NCI-H82 (cell line): ENCODE measurements at regions not wholly inside any gene's neighbourhood (a gene's known extent, or its start where the extent isn't known, plus 50 kb on each side); places are given as distances from the start of the nearest gene placed in this dataset.
"Not testable (repeated sequence)": the region's sequence is repeated elsewhere in the genome, so short reads cannot be mapped to it uniquely, and the experiment has no call there.

Source experiments
- DNase-seq: peaks from one replicate; lab custom pipeline; 2025; lab: John Stamatoyannopoulos, UW

GRCh38 chr3:30299674-30300385 lies 306.6 kb upstream of the TGFBR2 start:
- DNase-seq = no peak

DNA sequence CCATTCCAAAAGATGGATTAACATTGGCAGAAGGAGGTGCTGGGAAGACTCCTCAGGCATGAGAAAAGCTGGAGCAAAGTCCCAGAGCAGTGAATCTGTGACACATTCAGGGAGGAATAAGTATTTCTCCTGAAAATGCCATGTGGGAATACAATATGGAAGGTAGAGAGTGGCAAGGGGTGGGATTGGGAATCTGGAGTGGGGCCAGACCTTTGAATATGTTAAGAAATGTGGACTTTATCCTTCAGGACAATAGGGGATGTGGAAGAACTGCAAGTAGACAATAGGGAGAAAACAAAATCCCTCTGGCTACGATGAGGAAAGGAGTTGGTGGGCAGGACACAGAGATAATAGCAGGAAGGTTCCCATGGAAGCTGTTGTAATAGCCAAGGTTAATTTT lies 305.6 kb upstream of the TGFBR2 start:
- DNase-seq = no peak

DNA sequence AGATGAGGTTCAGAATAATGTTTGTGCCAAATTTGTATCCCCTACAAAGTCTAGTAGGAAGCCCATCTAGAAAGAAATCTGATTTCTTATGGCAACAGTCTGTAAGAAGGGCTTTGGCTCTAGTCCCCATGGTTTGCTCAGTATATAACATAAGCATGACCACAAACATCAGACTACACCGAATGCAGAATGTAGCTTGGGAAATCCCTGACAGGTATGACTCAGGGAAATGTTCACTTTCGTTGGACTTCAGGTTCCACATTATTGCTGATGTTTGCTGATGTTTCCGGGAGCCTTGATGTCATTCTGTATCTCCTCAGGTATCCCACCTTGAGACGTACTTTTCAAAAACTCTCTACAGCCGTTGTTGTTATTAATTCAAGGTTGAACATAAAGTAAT lies 304.4 kb upstream of the TGFBR2 start:
- no peak for DNase-seq

- no peak for DNase-seq
Measured at GRCh38 chr3:30303770-30304169, 302.6 kb upstream of the TGFBR2 start.

DNA sequence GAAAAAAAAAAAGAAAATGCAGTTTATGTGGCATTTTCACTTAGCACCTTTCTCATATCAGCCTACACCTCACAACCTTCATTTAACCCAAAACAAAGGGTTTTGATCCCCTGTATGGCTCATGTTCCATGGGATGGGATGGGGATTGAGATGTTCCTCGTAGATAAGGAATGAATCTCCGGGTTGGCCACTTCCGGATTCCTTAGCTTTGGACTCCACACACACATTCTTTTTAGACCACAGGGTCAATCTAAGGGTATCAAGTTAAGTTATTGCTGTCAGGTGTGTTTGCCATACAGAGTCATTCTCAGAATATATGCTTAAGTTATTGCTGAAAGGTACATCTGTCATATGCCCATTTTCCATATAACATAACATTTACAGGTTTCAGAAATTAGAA lies 301.4 kb upstream of the TGFBR2 start:
- no peak for DNase-seq

GRCh38 chr3:30306896-30307295 lies 299.5 kb upstream of the TGFBR2 start:
- no peak for DNase-seq

DNA sequence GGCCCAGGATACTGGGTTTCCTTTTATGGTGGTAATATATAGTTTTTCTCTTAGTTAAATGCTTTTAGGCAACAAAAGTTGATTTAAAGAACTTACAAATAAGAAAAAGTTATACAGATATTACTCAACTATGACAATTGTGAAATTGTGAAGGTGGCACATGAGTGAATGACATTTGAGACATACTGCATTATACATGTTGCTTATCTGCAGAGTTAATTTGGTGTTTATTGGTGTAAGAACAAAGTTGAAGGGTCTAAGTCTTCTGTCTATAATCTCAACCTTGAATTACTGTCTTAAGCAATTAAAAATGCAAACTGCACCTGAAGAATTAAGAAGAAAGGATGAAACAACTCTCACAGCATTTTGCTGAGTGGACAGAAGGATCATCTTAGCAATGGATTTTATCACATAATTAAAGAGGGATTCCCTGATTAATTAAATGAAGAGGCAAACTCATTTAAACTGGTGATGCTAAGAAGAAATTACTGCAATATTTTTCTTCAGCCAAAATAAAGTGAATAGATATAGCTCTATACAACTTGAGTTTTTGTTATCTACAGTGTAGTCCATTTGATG lies 298.9 kb upstream of the TGFBR2 start:
- no peak for DNase-seq

DNA sequence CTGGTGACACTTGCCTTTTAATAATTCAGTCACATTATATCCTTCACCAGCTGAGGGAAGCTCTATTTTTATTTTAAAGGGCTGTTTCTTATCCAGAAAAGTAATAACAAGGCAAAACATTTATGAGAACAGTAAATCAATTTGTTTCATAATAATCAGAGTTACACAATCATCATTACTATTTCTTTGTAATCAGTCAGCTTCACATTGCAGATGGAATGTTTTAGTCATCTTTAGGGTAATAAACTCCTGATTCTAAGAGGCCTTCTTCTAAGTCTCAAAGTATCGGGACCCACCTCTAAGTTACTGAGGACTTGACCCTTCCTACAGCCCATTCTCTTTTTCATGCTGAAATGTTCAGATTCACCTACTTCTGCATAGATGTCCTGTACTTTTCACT lies 298.3 kb upstream of the TGFBR2 start:
- DNase-seq = no peak

- no peak for DNase-seq
Measured at GRCh38 chr3:30309961-30310954, 296.1 kb upstream of the TGFBR2 start.

DNA sequence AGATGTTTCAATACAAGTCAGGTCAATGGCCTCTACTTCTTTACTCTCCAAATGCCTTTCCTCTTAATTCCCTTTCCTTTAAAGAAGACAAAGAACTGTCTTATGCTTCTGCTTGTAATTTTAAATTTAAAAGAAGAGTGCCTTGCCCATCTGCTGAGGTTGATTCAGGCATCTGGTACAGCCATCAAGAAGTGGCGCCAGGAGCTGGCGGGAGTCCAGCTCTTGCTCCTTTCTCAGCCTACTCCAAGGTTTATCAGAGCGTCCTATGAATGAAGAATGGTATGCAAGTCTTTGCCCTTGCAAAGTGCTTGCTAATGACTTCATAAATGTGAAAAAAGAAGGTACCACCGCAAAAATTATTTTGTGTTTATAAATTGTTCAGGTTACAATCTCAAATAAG lies 294.6 kb upstream of the TGFBR2 start:
- DNase-seq = peak; percentile 54

DNA sequence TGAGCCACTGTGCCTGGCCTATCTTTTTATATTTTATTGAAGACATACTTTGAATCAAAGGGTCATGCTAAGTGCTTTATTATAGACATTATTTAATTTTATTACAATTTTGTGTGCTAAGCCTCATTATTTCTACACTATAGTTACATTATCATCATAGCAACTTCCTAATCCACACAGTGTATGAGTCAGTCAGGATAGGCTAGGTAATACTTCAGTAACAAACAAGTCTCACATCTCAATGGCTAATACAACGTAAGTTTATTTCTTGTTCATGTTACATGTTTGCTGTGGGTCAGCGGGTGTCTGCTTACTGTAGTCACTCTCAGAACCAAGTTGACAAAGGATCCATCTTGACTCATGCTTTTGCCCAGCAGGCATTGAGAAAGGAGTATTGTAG lies 292.6 kb upstream of the TGFBR2 start:
- no peak for DNase-seq

GRCh38 chr3:30314757-30315325 lies 291.6 kb upstream of the TGFBR2 start:
- no peak for DNase-seq

DNA sequence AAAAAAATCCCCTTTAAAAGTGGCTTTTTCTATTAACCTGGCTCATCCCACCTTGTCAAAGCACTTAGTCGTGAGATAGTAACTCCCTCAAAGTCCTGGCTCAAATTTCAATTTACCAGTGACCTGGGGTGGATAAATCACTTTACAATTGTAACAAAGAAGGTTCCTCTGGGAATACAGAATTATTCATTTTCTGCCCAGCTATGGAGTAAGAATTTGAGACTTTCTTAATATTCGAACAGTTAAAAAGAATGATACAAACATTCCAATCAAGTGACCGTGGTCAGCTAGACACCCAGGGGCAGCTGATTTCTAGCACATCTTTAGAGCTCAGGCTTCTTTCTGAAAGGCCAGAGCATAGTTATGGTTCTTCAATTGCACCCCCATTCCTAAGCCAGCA lies 291.0 kb upstream of the TGFBR2 start:
- DNase-seq = no peak

DNA sequence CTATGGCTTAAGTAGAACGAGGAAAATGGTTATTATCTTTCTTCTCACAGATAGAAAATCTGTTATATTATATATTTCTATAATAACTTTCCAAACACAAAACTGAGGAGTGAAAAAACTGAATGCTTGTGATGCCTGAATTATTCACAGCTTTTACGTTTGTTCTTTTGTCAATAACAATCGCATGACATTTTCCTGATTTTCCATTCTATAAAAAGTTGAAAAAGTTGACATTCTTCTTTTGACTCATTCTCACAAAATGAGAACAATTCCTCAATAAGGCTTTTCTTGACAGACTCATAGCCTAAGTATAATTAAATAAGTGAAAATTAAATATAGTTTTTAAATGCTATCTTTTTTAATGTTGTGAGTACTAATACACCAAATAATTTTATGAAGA lies 288.8 kb upstream of the TGFBR2 start:
- no peak for DNase-seq

DNA sequence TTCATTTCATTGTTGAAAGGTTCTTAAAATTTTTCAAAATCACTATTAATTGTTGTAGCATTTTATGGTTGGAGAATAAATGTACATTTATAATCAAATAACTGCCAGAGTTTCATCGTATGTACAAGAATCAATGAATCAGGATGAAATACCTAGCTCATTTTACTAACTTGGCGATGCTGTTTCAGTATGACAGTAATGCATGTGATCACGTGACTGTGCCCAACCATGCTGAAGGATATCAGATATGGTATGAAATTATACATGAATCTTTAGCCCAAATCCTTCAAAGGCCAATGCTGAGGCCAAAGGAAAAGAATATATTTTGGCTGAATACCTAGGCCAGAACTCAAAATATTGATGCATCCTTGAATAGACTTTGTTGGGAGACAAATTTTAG lies 288.3 kb upstream of the TGFBR2 start:
- DNase-seq = no peak

DNA sequence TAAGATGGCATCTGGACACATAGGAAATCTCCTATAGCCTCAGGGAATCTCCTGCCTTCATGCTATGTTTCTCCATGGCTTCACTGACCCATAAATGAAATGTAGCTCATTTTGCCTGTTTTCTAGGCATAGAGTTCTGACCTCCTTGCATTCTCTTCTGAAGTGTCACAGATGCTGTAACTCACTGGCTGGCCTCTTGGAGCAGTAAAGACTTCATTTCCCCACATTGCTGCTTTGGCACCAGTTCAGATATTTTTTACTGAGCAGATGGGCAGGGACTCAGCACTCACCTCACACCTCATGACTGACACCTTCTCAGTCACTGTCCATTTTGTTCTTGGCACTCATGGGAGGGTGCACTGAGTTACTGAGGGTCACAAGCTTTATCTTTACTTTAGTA lies 286.7 kb upstream of the TGFBR2 start:
- DNase-seq = peak; percentile 91

GRCh38 chr3:30320392-30320791 lies 286.0 kb upstream of the TGFBR2 start:
- peak; percentile 90 for DNase-seq

GRCh38 chr3:30321065-30321464 lies 285.3 kb upstream of the TGFBR2 start:
- no peak for DNase-seq

GRCh38 chr3:30323649-30324048 lies 282.8 kb upstream of the TGFBR2 start:
- DNase-seq = not testable (repeated sequence)

DNA sequence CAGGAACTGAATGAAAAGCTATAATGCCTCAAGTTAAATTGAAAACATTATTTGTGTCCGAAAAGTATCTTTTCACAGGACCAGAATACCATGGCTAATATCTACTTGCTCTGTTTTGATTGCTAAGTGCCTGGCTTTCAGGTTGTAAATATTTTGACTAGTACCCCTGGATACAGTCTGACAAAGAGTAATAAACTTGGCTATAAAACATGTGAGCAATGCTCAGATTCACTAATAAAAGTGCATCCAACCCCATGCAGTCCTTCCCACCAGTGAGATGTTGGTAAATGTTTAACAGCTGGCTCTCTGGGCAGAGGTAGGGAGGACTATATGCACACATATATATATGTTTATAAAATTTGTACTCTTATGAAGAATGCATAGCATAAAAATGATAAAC lies 281.8 kb upstream of the TGFBR2 start:
- no peak for DNase-seq

- not testable (repeated sequence) for DNase-seq
Measured at GRCh38 chr3:30327976-30328375, 278.4 kb upstream of the TGFBR2 start.

- not testable (repeated sequence) for DNase-seq
Measured at GRCh38 chr3:30328935-30329334, 277.5 kb upstream of the TGFBR2 start.

DNA sequence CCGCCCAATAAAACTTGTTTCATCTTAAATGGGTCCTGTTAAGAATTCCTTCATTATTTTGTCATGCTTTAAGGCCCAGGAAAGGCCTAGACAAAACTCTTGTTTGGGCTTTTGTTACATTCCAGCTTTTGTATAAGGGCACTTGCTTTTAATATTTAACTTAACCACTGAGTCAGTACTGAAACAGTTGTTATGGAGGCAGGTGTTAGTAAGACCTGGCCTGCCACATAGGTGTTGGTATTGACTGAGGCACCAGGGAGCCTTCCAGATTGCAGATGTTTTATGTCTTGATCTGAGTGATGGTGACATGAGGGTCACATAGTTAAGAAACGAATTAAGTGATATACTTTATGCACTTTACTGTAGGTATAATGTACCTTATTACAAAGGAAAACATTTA lies 274.9 kb upstream of the TGFBR2 start:
- no peak for DNase-seq
